Fibroblast of mammary gland (primary cell): ENCODE measurements at regions not wholly inside any gene's neighbourhood (a gene's known extent, or its start where the extent isn't known, plus 50 kb on each side); places are given as distances from the start of the nearest gene placed in this dataset.

Experiments
- DNase-seq: peaks from one replicate; pipeline ENCODE4 v3.0.0-alpha.2; 2010; ENCODE audit warnings: low read depth
- H3K4me3 ChIP-seq: 2 replicates; pipeline ENCODE4 v1.5.1; 2011; ENCODE audit warnings: low read depth, mild to moderate bottlenecking, low read length, moderate library complexity; ENCODE audit not compliant: control insufficient read depth
- TF ChIP-seq, protein P1 (sequence below): conservative IDR thresholded peaks from 2 replicates; pipeline ENCODE4 v1.5.1; 2011; ENCODE audit warnings: low read depth, low read length, inconsistent platforms; ENCODE audit not compliant: control insufficient read depth, insufficient read depth

- DNase-seq: no peak
- no peak overlapping the region for H3K4me3 ChIP-seq
- TF ChIP-seq, protein P1, sequence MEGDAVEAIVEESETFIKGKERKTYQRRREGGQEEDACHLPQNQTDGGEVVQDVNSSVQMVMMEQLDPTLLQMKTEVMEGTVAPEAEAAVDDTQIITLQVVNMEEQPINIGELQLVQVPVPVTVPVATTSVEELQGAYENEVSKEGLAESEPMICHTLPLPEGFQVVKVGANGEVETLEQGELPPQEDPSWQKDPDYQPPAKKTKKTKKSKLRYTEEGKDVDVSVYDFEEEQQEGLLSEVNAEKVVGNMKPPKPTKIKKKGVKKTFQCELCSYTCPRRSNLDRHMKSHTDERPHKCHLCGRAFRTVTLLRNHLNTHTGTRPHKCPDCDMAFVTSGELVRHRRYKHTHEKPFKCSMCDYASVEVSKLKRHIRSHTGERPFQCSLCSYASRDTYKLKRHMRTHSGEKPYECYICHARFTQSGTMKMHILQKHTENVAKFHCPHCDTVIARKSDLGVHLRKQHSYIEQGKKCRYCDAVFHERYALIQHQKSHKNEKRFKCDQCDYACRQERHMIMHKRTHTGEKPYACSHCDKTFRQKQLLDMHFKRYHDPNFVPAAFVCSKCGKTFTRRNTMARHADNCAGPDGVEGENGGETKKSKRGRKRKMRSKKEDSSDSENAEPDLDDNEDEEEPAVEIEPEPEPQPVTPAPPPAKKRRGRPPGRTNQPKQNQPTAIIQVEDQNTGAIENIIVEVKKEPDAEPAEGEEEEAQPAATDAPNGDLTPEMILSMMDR: no peak
Measured at GRCh38 chr4:7132249-7132648, 60.1 kb upstream of the SORCS2 start.

- H3K4me3 ChIP-seq: no peak overlapping the region
- no peak for DNase-seq
- TF ChIP-seq, protein P1: no peak
Measured at GRCh38 chr4:7131498-7132031, 60.8 kb upstream of the SORCS2 start.

DNA sequence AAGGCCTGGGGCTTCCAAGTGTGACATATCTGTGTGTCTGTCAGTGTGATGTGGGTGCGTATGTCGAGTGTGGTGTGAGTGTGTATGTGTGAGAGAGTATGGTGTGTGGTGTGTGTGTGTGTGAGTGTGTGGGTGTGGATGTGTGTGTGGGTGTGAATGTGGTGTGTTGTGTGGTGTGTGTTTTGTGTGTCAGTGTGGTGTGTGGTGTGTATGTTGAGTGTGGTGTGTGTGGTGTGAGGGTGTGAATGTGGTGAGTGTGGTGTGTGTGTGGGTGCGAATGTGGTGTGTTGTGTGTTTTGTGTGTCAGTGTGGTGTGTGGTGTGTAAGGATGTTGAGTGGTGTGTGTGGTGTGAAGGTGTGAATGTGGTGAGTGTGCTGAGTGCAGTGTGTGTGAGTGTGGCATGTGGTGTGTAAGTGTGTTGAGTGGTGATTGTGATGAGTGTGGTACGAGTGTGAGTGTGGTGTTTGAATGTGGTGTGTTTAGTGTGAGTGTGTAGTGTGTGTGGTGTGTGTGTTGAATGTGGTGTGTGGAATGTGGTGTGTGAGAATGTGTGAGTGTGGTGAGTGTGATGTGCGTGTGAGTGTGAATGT is 61.6 kb upstream of the SORCS2 start:
- no peak overlapping the region for H3K4me3 ChIP-seq
- DNase-seq: no peak
- TF ChIP-seq, protein P1: no peak

DNA sequence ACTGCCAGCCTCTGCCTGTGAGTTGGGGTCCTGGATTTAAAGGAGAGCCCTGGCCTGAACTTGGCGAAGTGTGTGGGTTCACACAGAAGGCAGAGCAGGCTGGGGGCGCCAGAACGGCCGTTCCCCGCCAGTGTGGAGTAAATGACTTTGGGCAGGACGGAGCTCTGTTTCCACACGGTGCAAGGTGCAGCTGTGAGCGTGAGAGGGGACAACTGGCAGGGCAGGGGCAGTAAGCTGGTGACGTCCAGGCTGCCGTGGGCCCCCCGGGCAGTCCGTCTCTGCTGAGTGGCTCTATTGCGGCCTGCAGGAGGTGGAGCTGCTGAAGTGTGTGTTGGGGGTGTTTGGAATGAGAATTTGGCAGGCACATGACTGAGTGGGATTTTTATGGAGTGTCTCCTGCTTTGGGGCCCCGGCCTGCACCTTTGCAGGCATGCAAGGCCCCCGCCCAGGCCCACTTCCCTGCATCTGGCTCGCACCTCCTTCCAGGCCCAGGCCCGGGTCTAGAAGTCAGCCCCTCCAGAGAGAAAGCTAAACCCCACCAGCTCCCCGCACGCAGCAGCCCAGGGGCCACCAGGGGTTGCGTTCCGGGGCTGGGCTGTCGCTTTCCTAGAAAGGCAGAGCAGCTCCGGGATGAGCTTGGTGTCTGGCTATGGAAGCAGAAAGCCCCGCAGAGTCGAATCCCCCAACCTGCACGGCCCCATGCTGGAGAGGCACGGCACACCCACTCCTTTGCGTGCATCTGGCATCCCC is 62.2 kb upstream of the GRPEL1 start:
- TF ChIP-seq, protein P1: no peak
- no peak for DNase-seq
- no peak overlapping the region for H3K4me3 ChIP-seq

DNA sequence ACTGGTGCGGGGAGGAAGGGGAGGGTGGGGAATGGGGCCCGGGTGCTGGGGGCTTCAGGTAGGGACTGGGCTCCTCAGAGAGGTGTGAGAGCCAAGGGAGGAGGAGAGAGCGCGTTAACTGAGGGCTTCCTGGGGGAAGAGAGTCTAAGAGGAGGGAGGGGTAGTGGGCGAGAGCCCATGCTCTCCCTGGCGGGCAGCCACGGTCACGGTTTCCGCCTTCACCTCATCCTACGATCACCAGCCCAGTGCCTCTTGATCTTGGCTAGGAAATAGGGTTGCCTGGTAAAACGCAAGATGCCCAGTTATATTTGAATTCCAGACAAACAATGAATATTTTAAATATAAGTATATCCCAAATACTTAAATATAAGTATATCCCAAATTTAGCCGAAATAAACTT is 60.8 kb upstream of the GRPEL1 start:
- TF ChIP-seq, protein P1: no peak
- DNase-seq: no peak
- H3K4me3 ChIP-seq: no peak overlapping the region

GRCh38 chr4:7128234-7128633 is 60.4 kb upstream of the GRPEL1 start:
- no peak for DNase-seq
- no peak overlapping the region for H3K4me3 ChIP-seq
- TF ChIP-seq, protein P1: no peak
